HPDE6-E6E7 (cell line): ENCODE measurements at regions not wholly inside any gene's neighbourhood (a gene's known extent, or its start where the extent isn't known, plus 50 kb on each side); places are given as distances from the start of the nearest gene placed in this dataset.

Experiments used
- DNase-seq: peaks from one replicate; pipeline ENCODE4 v3.0.0; 2011; ENCODE audit warnings: missing footprints; ENCODE audit errors: extremely low spot score

DNA sequence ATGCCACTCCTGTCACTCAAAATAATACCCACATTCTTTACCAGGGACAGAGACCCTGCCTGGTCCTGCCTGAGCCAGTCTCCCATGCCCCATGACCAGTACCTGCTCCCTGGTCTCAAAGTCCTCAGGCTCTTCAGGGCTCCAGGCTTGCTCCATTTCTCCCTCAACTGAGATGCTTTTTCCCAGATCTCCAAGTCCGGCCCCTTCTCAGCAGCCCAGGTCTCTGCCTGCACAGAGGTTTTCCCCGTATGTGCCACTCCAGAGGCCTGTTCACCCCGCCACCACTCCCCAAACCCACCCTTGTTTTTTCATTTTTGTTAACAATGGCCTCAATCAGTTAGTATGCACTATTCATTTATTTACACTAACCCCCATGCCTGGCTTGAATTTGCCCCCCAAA is 499.5 kb upstream of the MYT1L start:
- DNase-seq = no peak

- no peak for DNase-seq
Measured at GRCh38 chr2:2828774-2829368, 497.8 kb upstream of the MYT1L start.

DNA sequence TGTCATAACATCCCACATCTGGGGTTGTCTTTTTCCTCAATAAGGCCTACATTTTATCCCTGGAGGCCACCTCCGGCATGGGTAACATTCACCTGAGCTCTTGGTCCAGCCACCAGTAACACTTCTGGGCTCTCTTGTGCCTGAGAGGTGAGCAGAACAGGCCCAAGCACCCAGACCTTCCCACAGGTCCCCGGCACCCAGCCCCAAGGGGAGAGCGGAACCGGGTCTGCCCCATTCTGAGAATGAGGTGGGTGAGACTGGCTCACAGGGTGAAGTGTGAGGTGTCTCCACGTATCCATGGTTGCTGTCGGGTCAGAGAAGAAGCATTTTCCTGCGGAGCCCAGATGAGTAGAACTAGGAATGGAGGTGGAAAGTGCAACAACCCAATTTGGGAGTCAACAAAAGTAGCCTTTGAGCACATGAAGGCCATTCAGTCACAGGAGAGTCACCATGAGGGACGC is 496.7 kb upstream of the MYT1L start:
- no peak for DNase-seq

DNA sequence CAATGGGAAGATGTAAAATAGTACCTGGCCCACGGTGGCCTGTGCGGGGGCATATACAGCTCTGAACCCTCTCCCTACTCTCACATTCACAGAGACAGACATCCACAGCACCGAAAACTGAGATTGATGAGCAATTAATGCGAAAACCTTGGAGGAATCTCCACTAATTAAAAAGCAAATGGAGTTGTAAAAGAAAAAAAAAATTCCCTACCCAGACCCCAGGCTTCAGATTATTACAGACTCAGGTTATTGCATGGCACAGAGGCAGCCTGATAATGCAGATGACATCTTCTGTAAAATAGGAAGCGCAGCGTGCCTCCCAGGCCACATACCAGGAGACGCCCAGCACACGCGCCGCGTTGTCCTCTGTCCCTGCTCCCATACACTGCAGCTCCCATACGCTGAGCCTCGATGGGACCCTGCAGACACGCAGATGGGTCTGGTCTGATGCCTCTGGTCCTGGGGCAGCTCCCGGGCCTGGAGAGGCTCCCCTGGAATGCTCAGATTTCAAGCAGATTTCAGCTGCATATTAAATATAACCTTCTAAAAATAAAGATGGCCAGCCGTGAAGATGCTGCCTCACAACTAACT is 496.1 kb upstream of the MYT1L start:
- no peak for DNase-seq

DNA sequence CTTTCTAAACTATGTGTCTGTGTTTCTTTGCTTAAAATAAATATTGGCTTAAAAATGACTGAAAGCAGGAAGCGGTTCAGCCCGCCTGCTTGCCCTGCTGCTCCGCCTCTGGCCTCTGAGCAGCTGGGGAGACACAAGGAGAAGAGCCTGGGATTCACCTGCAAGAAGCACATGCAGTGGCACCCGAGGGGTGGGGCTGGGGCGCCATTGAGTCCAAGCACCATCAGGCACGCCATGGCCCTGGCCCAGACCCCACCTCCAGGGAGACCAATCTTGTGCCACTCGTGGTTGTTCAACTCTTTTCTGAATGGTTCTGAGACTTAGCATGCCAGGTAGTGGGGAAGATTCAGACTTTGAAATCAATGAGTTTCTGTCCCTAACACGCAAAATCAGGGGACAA is 495.5 kb upstream of the MYT1L start:
- no peak for DNase-seq

DNA sequence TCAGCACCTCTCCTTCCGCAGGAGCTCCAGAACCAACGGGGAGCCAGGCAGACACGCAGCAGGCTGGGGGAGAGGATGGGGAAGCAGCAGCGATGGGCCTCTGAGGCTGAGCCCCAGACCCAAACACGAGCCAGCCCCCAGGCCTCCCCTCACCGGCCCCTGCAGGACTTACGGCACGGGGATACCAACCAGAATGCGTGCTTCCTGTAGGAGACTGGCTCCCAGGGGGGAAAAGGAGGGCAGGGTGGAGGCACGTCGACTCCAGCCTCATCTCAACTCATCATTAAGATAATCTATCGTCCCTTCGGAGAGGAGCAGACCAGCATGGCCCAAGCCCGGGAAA is 495.1 kb upstream of the MYT1L start:
- no peak for DNase-seq

DNA sequence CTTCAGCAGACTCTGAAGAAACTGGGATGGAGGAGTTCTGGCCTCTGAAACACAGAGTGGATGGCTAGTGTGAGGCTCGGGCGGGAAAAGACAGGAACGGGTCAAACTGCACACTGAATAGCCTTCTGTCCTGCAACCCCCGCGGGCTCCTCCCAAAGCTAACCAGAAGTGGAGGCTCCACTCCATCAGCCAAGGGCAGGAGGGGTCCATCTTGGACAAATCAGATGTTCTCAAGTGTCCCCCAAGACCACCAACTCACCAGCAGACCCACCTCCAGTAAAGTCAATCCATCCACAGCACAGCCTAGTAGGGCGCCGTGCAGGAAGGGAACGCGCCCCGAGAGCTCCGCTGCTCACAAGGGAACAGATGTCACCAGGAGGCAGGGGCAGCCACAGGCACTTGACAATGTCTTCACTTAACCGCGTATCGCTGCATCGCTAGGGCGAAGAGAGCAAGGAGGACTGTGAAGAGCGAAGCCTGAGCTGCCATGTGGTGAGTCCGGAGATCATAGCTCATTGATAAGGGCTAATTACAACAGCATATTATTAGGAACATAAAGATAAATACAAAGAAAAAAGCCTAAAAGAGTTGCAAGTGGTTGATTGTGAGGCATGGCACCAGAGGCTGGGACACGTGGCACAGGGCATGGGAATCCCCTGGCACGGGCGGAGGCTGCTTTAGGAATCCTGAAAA is 494.6 kb upstream of the MYT1L start:
- DNase-seq = no peak

DNA sequence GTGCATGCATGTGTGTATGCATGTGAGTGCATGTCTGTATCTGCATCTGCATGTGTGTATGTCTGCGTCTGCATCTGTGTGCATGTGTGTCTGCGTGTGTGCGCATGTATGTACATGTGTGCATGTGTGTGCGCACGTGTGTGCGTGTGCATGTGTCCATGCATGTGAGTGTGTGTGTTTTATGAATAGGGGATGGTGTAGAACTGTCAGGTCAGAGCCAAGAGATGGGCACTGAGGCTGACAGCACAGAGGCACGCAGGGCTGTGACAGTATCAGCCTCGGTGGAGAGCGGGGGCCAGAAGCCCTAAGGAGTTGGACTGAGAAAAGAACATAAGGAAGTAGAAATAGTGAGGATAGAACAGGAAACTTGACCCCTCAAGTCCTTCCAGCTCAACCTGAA is 494.0 kb upstream of the MYT1L start:
- DNase-seq = no peak

GRCh38 chr2:2824588-2824987 is 493.5 kb upstream of the MYT1L start:
- DNase-seq = no peak

DNA sequence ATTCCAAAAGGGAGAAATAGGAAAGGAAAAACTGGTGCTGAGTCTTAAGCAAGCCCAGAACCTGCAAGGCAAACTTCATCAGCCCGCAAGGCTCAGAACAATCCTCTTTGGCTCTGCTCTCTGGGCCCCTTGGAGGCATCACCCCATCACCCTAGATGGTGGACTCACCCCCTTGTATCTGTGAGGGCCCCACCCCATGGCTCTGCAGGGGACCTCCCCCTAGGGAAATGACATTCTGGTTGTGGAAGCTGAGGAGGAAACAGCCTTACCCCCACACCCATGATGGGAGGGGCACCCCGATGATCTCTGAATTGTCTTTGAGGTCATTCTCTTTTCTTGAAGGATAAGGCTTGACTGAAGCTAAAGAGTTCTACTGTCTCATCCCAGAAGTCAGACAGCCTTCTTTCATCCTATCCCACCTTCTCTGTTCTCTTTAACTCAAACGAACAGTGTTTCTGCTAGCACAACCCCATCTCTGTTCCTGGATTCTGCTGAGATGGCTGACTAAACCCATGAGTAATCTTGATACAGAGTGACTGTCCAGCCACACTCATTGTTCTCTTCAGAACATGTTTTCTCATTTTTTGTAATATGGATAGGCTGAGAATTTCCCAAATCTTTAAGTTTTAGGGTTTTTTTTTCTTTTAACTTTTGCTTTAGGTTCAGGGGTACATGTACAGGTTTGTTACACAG is 492.1 kb upstream of the MYT1L start:
- DNase-seq = no peak

GRCh38 chr2:2822143-2822542 is 491.1 kb upstream of the MYT1L start:
- DNase-seq = no peak

DNA sequence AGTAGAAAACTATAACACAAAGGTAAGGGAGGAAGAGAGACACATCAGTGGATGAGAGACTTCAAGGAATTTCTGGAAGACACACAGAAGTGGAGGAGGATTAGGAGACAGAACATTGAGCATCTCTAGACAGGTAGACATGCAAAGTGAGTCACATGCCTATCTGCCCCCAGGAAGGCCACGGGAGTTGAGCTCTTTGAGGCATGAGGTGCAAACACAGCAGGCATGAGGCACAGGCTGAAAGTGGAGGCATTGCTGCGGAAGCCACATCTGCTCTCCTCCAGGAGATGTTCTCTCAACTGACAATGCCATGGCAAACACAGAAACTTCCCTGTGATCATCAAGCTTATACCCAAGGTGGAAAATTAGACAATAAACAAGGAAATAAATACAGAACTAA is 481.6 kb upstream of the MYT1L start:
- no peak for DNase-seq

DNA sequence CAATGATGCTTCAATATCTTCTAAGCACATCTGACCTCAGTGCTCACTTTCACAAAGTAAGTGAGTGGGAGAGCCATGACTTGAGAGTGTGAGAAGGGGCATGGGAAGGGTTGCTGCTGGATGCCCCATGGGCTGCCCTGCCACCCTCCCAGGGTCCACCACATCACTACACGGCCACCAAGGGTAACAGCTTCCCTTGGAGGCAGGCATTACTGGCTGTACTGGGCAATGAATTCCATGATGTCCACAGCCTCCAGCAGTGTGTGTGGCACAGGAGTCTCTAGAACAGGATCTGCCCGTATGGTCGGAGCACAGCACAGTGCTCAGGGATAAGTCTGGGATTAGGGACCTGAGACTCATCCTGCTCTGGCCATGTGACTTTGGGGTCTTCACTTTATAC is 481.0 kb upstream of the MYT1L start:
- no peak for DNase-seq

GRCh38 chr2:2810504-2810903 is 479.4 kb upstream of the MYT1L start:
- DNase-seq = no peak

GRCh38 chr2:2809771-2810170 is 478.7 kb upstream of the MYT1L start:
- DNase-seq = no peak

GRCh38 chr2:2808551-2809058 is 477.5 kb upstream of the MYT1L start:
- DNase-seq = no peak

DNA sequence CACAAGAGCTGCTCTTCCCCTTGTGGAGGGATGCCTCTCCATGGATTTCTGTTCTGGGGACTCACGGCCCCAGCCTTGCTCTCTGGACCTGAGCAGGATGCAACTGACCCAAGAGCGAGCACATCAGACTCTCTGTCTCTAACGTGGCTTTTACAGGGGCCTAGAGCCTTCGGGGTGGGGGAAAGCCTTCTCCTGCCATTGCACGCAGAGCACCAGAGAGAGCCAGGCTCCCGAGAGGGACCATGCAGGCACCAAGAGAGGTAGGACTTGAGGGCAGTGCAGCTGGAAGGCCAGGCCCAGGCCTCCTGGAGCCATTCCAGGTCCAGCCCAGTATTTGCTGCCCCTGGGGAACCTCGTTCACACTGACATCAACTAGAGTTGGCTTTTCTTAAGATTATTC is 475.6 kb upstream of the MYT1L start:
- DNase-seq = no peak

GRCh38 chr2:2805263-2805662 is 474.2 kb upstream of the MYT1L start:
- DNase-seq = no peak

DNA sequence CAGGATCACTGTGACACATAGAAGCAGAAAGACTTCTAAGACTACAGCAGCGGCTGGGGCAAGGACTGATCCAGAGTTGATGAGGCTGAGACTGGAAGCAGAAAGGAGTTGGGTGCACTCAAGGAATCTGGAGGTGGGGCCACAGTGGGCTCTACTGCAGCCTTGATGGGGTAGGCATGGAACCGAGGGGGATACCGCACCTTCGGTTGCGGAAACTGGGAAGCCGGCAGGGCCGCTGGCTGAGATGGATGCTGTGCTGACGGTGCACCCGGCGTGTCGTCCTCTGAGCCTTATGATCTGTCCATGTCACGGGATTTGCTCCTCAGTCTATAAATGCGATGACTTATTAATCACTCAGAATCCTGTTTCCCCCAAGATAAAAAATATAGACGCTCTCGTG is 473.5 kb upstream of the MYT1L start:
- no peak for DNase-seq

DNA sequence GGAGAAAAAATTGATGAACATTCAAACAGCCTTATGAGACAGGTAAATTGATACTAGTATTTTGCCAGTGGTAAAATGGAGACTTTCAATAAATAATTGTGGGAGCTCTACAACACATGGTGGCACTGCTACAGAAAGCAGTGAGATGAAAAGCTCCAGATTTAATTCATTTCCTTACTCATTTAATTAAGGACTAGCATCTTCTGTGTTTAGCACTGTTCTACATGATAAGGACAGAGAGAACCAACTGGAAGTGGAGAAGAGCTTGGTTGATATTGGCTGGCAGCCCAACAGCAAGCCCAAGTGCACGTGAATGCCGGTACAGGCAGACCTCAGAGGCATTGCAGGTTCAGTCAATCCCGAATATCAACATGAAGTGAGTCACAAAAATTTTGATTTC is 470.4 kb upstream of the MYT1L start:
- no peak for DNase-seq

- no peak for DNase-seq
Measured at GRCh38 chr2:2800697-2801096, 469.6 kb upstream of the MYT1L start.

DNA sequence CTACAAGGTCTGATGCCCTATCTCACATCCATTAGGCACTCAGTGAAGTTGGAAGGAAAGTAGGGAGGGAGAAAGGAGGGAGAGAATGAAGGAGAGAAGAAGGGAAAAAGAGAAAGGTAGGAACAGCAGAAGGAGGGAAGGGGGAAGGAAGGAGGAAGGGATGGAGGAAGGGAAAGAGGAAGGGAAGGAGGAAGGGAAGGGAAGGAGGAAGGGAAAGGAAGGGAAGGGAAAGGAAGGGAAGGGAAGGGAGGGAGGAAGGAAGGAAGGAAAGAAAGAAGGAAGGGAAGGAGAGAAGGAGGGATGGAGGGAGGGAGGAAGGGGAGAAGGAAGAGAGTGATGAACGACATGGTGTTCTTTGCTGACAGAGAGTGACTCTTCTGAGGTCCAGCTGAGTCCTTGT is 468.9 kb upstream of the MYT1L start:
- DNase-seq = no peak
